ENCODE measurements at regions not wholly inside any gene's neighbourhood (a gene's known extent, or its start where the extent isn't known, plus 50 kb on each side); places are given as distances from the start of the nearest gene placed in this dataset.

DNA sequence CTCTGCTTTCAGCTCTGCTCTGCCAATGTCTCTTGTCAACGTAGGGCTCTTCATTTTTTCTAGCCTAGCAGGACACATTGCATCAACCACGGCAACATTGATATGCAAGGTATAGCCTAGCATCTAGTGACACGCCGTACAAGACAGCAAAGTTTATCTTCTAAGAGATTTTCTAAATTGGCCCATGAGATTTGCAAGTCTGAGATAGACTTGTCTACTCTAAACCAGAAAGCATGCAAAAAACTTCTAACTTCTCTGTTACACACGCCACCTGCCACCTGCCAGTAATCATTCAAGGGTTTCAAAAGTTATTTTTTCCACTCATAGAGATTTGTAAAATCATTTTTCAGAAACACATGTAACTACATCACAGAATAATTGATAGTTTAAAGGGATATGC lies 1265.7 kb downstream of the C4orf33 start:
- intact Hi-C loops (cut with DNase I) = no loop called here

DNA sequence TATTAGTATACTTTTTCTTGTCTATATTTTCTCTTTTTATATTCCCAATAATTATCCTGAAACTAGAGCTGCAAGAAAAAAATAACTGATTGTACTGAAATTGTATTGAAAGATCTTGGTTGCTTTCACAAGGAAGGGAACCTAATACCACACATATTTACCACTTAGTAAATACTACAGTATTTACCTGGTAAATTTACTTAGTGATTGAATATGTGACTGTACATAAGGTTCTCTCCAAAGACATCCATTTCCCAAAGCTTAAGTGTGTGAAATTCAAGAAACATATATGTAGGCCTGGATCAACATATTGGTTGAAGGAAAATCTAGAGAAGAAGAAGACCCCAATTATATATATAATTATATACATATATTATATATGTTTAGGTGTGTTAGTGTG lies 1272.7 kb downstream of the C4orf33 start:
- no peak for DNase-seq
- intact Hi-C loops (cut with DNase I) = no loop called here

More for the DNA sequence above, 1265.7 kb downstream of the C4orf33 start:
- DNase-seq = no peak

DNA sequence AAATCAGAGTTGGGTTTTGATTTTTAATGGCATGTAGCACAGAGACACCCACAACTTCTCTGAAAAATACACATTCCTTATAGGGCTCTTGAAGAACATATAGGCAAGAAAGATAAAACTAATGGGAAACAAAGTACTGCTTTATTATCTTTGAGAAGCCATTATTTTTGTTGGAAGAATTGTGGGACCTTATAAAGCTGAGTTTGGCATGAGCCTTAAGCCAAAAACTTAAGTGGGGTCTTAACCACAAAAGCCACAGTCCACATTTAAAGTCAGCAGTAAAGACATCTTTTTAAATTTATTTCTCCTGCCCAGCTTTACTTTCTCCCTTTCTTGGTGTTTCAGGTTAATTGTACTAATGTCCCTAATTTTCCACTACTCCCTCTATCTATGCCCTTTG lies 1297.3 kb downstream of the C4orf33 start:
- DNase-seq = no peak
- intact Hi-C loops (cut with DNase I) = no loop called here

DNA sequence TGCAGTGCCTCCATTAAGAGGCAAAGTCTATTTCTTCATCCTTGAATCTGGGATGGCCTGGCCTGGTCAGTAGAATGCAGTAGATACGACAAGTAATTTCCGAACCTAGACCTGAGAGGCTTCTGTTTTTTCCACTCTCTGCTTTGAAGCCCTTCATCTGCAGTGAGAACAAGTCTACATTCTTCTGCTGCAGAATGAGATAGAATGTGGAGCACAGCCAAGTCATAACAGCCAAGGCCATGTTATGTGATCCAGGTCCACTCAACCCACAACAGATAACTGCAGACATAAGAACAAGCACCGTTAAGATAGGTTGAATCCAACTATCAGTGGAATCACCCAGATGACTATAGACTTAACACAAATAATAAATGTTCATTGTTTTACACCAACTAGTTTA lies 1297.7 kb downstream of the C4orf33 start:
- intact Hi-C loops (cut with DNase I) = no loop called here
- no peak for DNase-seq

DNA sequence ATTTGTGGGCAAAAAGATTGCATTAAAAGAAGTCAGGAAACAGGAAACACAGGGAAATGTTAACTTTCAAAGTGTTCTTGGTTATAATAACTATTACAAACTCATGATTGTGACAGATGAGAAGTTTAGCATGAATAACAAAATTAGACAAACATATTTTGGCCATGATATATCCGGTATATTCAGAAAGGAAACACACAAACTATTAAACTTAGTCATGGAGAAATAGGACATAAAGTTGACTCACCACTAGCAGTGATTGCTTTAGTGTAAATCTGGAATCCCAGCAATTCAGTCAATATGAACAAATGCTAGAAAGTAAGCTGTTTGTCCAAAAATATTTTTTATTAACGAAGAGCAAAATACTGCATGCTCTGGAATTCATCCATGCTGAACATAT lies 1299.9 kb downstream of the C4orf33 start:
- intact Hi-C loops (cut with DNase I) = no loop called here
- DNase-seq = no peak

DNA sequence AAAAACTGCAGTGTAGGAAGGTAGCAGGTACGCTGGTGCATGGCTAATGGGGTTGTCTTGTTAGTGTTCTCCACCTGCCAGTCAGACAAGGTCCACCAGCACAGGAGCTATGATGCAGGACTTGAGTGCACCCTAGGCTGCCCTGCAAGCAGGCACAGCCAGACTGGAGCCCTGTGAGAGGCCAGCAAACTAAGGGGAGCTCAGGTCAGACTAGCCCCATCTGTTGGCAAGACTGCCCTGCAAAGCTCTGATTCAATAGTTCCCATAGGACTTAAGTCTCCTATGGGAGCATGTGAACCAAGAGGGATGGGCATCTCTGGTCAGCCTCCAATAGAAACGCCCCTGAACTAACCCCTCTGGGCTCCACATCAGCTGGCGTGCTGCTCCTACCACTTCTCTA lies 1307.3 kb downstream of the C4orf33 start:
- intact Hi-C loops (cut with DNase I) = no loop called here
- peak in 1 of 10 donors; percentile 30 for DNase-seq

DNA sequence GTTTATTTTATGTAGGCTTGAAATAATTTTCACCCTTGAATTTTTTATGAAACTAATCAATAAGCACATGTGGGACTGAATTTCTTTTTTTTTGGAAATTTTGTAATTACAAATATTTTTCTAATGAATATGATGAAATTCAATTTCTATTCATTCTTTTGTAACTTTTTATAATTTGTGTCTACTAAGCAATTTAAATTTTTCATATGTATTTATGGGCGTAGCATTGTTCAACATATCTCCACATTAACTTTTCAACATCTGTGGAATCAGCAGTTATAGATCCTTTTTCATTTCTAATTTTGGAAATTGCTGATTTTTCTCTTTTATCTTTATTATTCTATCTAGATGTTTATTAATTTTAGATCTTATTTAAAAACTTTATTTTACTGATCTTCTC lies 1320.3 kb downstream of the C4orf33 start:
- intact Hi-C loops (cut with DNase I) = no loop called here
- no peak for DNase-seq

DNA sequence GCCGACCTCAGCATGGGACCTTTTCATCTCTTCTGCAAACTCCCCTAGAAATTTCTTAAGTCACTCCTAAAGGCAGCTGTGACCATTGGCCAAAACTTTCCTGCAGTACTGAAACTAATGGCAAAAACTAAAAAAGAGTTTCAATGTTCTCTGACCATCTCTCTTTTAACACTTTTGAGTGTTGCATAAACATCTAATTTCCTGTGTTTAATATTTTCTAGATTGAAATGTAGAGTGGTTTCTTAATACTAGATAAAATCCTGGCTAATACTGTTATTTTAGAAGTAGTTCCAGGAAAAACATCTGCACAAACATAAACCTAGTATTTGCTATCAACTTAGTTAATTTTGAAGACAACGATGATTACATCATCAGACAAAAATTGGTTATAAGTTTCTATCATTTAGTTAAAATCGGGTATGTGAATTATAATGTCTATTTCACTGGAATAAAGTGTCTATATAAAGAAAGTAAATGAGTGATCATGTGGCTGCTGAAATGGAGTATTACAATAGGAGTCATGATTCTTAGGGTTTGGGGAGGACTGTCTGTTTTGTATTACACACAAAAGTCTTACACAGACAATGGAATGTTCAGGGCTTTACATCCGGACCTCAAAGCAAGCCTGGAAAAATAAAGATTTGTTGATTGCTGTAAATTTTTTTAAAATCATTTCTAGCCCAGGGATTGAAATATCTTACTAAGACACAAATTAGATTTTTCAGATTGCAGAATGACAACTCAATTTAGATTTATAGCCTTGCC lies 1323.4 kb downstream of the C4orf33 start:
- intact Hi-C loops (cut with DNase I) = no loop called here
- DNase-seq = no peak

DNA sequence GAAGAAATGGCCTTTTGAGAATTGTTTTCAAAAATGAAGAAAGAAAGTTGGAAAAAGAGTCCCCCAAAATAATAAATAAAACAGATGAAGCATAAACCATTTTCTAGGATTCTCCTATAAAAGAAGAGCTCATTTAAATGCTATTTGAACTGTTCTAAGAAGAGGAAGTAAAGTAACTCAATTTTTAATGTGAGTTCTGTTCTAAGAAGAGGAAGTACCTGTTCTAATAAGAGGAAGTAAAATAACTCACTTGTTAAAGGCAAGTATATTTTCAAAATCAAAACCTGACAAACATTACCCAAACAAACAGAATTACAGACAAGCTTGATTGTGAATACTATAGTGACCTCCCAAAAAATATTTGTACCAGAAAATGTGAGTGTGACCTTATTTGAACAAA lies 1326.3 kb downstream of the C4orf33 start:
- intact Hi-C loops (cut with DNase I) = no loop called here

DNA sequence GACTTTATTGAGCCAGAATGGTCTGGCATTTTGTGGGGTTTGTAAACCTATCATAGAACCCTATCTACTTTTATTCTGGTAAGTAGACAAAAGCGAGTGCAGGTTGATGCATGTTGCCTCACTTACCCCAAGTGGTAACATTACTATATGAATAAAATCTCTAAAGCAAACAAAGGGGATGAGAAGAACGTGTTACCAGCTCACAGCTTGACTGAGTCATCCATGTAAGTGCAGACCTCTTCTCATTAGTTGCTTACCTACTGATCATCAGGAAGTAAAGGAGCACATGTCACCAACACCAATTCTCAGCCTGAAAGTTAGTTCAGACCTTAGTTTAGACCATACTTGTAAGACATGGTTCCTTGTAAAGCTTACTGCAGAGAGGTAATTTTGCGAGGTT lies 1328.3 kb downstream of the C4orf33 start:
- intact Hi-C loops (cut with DNase I) = no loop called here
- no peak for DNase-seq

More for the DNA sequence above, 1326.3 kb downstream of the C4orf33 start:
- no peak for DNase-seq

DNA sequence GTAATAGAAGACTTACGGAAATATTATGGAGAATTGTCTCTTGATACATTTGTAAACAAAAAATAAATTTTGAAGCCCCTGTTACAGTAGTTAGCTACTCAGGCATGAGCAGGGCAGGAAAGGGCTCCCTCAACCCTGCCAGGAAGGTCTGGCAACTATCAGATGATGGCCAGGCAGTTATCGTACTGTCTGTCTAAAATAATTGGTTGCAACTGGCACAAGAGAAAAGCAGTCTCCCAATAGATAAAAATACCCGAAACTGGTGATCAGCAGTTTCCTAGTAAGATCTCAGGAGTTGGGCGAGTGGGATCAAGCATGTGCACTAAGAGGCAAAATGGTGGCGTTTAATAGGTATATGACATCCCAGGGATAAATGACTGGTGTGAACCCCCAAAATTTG lies 1336.3 kb downstream of the C4orf33 start:
- intact Hi-C loops (cut with DNase I) = no loop called here
- DNase-seq = no peak

DNA sequence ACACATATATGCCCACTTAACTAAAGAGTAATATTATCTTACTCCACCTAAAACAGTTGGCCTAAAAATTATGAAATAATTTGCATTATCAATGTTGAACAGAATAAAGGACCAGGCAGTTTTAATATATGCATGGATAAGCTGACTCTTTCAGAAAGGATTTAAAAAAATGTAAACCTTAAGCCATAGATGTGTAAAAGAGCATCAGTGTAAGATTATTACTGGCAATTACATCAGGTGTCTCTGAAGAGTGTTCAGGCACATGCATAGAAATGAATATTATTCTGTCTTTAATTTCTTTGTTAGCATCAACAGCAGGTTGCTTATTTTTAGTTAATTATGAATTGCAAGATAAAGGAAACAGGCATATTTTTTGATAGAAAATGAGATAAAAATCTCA lies 1353.8 kb downstream of the C4orf33 start:
- DNase-seq = no peak

DNA sequence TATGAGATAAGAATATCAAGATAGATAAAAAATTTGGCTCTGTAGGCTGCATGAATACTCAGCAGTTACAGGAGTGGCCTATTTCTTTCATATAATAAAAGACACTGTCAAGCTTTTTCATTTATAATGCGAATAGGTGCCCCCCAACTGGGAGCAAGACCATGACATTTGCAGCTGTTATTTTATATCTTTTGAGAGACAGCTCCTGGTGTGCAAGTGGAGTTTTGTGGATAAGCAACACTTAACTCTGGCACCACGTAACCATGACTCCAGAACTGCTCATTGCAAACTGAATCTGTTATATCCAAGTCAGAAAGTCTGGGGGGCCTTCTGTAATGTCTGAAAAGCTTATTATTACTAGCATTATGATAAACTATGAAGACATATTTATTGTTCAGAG lies 1372.4 kb downstream of the C4orf33 start:
- intact Hi-C loops (cut with DNase I) = no loop called here
- DNase-seq = no peak

More for the DNA sequence above, 1353.8 kb downstream of the C4orf33 start:
- intact Hi-C loops (cut with DNase I) = no loop called here

DNA sequence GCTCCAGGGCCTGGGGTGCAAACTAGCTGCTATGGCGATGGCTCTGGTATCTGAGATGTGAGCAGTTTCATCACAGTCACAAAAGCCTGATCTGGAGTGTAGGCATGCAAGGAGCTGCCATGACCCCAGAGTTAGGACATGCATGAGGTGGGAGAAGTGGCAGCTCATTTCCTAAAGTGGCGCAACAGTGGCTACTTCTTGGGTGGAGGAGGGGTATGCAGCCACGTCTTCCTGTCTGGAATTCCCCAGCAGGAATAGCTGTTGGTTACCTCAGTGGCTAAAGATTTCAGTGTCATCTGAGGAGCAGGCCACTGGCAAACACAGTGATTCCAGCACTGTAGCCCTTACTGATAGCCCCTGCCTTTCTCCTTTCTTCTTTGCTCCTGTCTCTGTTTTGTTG lies 1382.5 kb downstream of the C4orf33 start:
- intact Hi-C loops (cut with DNase I) = no loop called here

DNA sequence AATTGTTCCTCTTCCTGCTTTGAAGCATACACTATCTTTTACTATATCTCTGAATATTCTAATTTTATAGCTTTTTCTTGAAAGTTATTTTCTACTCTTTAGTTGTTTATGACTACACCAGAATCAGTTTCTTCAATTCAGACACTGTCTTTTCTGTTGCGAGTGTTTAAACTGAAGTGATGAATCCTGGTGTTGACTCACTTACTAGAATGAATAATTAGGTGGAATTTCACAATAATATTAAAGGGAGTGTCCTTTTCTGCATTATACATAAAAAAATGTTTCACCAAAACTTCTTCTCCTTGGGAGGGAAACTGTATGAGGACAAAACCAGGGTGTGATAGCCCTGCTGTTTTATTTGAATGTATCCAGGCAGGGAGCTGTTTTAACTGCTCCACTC lies 1383.1 kb downstream of the C4orf33 start:
- no peak for DNase-seq
- intact Hi-C loops (cut with DNase I) = no loop called here

More for the DNA sequence above, 1382.5 kb downstream of the C4orf33 start:
- no peak for DNase-seq

DNA sequence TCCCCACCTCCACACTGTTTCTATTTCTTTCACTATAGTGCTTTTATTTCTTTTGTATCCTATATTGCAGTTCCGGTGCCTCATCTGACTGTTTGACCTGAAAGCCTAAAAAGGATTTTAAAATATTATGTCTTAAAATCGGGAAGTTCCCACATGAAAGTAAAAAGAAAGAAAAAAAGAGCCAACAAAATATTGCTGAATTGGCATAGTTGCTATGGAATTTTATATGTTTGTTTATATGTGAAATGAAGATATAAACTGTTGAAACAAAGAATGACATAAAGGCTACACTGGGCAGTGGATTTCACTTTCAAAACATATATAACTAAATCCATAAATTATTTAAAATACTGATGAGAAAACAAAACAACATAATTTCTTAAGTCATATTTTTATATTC lies 1383.7 kb downstream of the C4orf33 start:
- DNase-seq = no peak
- intact Hi-C loops (cut with DNase I) = no loop called here

DNA sequence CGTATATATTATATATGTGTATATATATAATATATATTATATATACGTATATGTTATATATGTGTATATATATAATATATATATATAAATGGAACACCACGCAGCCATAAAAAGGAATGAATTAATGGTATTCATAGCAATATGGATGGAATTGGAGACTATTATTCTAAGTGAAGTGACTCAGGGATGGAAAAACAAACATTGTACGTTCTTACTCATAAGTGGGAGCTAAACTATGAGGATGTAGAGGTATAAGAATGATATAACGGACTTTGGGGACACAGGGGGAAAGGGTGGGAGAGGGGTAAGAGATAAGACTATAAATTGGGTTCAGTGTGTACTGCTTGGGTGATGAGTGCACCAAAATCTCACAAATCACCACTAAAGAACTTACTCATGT lies 1388.9 kb downstream of the C4orf33 start:
- no peak for DNase-seq
- intact Hi-C loops (cut with DNase I) = no loop called here

DNA sequence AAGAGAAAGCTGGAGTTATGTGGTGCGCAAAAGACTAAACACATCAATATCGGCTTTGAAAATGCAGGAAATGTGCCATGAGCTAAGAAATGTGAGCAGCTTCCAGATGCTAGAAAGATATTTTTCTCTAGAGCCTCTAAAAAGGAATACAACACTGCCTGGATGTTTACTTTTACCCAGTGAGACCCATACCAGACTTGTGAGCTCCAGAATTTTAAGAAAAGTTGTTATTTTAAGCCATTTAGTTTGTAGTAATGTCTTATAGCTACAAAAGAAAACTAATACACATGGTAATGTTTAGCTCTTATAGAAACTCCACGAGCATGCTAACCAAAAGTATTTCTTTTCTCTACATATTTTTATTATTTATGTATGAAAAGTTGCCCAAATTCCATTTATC lies 1389.4 kb downstream of the C4orf33 start:
- intact Hi-C loops (cut with DNase I) = no loop called here
- DNase-seq = no peak

DNA sequence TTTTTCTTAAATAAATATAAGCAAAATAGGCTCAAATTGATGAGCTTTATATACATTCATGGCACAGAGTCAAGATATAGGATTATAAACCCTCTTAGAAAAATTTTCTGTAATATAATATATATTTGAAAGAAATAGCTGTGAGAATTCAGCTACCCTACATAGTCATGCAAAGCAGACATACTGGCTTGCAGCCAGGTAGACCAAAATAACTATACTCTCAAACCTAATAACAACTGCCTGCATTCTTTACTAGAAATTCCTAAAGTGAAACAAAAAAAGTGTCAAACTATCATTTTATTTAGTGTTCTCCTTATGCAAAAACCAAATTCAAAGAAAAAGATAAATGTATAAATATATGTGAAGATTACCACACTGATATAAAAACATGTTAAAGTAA lies 1390.2 kb downstream of the C4orf33 start:
- DNase-seq = no peak
- intact Hi-C loops (cut with DNase I) = no loop called here

DNA sequence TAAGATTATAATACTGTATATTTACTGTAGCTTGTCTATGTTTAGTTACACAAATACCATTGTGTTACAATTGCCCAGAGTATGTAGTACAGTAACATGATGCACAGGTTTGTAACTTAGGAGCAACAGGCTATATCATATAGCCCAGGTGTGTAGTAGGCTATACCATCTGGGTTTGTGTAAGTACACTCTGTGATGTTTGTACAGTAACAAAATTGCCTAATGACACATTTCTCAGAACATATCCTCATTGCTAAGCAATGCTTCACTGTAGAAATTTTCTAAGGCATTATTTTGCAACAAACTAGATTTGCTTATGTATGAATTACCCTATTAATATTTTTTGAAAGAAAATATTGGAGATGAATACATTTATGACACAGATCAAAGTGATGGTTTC lies 1390.9 kb downstream of the C4orf33 start:
- intact Hi-C loops (cut with DNase I) = no loop called here
- no peak for DNase-seq

DNA sequence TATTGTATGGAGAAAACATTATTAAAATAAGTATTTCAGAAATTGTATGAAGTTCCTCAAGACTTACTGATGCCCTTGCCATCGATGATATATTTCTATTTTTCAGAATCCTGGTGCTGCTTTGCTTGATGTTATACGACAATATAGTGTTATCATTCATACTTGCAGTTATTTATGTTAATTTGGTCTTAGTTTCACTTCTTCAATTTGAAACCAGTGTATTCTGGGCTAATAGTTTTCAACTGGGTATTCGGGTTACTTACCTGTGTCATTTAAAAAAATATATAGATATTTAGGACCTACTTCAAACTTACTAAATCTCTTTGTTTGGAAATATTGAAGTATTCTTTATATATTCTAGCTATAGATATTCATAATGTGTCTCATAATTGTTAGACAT lies 1414.7 kb downstream of the C4orf33 start:
- no peak for DNase-seq
- intact Hi-C loops (cut with DNase I) = no loop called here

DNA sequence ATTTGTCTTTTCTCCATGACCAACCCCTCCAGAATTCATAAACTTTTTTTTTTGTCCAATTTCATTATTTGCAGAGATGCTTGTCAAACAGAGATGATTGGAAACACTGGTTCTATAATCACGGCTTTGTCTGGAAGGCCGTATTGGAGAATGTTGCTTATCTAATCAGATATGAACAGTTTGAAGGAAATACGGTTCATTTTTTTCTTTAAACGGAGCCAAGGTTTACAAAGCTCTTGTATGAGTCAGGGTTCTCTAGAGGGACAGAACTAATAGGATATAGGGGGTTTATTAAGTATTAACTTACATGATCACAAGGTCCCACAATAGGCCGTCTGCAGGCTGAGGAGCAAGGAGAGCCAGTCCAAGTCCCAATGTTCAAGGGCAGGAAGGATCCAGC lies 1415.8 kb downstream of the C4orf33 start:
- DNase-seq = no peak
- intact Hi-C loops (cut with DNase I) = no loop called here

DNA sequence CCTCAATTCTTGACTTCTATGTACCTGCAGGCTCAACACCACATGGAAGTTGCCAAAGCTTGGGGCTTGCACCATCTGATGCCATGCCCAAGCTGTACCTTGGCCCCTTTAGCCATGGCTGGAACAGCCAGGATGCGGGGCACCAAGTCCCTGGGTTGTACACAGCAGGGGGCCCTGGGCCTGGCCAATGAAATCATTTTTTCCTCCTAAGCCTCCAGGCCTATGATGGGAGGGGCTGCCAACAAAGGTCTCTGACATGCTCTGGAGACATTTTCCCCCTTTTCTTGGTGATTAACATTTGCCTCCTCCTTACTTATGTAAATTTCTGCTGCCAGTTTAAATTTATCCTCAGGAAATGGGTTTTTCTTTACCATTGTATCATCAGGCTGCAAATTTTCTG lies 1428.1 kb downstream of the C4orf33 start:
- intact Hi-C loops (cut with DNase I) = no loop called here
- peak in 2 of 10 donors; percentile 33 to 50 for DNase-seq
